ENCODE measurements at regions not wholly inside any gene's neighbourhood (a gene's known extent, or its start where the extent isn't known, plus 50 kb on each side); places are given as distances from the start of the nearest gene placed in this dataset.
A peak's percentile ranks its signal among the peaks of the same experiment; 100 is the strongest.

DNA sequence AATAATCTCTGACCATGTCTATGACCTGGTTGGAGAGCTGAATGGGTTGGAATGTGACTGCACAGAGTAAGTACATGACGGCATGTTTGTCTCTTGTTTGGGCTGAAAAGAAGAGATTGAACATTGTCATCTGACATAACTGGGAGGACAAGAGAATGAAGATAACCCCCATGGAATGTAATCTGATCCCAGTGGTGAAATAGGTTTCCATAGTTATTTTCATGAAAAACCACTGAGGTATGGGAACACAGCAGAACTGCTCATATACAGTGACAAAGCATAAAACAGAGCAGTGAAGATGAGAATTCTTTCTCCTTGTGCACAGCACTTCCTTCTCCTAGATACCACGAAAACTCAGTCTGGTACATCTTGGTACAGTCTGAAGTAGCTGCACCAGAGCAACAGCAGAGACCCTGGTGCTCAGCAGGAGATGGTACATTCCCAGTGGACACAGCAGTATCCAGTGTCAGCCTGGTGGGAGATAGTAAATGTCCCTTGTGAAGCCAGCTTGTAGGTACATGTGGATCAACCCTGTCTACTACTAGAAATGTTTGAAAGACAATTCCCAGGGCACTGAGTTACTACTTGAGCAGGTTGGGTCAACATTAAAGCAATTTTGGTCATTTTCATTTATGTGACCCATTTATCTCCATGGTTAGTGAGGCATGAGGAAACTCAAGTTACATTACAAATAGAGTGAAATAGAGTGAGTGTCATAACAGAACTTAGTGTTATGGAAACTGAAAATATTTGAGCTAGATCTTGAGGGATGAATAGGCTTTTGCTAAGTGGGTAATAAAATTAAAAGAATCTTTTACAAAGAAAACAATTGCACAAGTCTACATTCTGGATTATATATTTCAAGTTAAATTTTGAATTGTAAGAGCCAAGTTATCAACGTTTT is 178.3 kb downstream of the SUCNR1 start:
- no peak overlapping the region for H3K27ac ChIP-seq (ENCODE audit: low read length)
- no peak overlapping the region for H3K4me3 ChIP-seq (ENCODE audit: low read length)
- H3K9me3 ChIP-seq (replicated peaks; ENCODE audit: control insufficient read depth, low read depth, low read length) = no peaks in the 10 kb centered on the region
- no peaks in the 10 kb centered on the region for H3K27me3 ChIP-seq (ENCODE audit: control insufficient read depth, insufficient read depth, low read length)
- no peaks in the 10 kb centered on the region for H3K4me1 ChIP-seq (ENCODE audit: control insufficient read depth, insufficient read depth, low read length)
- 100% methylated on average over 1 of the region's 3 CpGs for WGBS (ENCODE audit: insufficient coverage)
- DNase-seq = no peak
- no peaks in the 10 kb centered on the region for H3K36me3 ChIP-seq (ENCODE audit: control insufficient read depth, insufficient read depth, low read length)

DNA sequence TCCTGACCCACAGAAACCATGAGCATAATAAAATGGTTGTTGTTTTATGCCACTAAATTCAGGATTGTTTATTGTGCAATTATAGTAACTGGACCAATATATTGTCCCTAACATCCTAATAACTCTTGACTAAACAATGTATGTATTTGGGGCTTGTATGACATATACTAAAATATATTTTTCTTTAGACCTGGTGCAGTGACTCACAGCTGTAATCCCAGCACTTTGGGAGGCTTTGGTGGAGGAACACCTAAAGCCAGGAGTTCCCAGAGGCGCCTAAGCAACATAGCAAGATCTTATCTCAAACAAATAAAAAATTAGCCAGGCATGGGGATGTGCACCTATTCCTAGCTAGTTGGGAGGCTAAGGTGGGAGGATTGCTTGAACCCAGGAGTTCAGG is 180.4 kb downstream of the SUCNR1 start:
- Histone ChIP-seq H3K27ac (ENCODE audit: low read length) (no peak overlapping the region), H3K4me3 (ENCODE audit: low read length) (no peak overlapping the region), H3K9me3 (replicated peaks; ENCODE audit: control insufficient read depth, low read depth, low read length) (no peaks in the 10 kb centered on the region), H3K4me1 (ENCODE audit: control insufficient read depth, insufficient read depth, low read length) (no peaks in the 10 kb centered on the region), H3K27me3 (ENCODE audit: control insufficient read depth, insufficient read depth, low read length) (no peaks in the 10 kb centered on the region), H3K36me3 (ENCODE audit: control insufficient read depth, insufficient read depth, low read length) (no peaks in the 10 kb centered on the region)
- WGBS (ENCODE audit: insufficient coverage) = no CpG with 5 or more reads among the region's 1 CpG
- DNase-seq = no peak

DNA sequence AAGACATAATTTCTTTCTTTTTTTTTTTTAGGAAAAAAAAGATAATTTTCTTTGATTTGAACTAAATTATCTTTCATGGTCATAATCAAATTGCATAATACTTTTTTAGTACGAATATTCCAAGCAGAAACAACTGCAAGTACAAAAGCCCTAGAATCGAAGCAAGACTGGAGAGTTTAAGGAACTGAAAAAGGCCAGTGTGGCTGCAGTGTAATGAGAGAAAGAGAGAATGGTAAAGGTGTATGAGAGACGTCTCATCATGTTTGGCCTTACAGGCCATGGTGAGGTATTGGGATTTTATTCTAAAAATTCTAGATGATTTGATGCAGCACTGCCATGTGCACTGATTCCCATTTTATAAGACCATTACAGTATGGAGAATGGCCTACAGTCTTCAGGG is 180.9 kb downstream of the SUCNR1 start:
- H3K4me1 ChIP-seq (ENCODE audit: control insufficient read depth, insufficient read depth, low read length) = no peaks in the 10 kb centered on the region
- H3K9me3 ChIP-seq (replicated peaks; ENCODE audit: control insufficient read depth, low read depth, low read length) = no peaks in the 10 kb centered on the region
- WGBS (ENCODE audit: insufficient coverage) = 100% methylated on average over 1 of the region's 3 CpGs
- H3K27me3 ChIP-seq (ENCODE audit: control insufficient read depth, insufficient read depth, low read length) = no peaks in the 10 kb centered on the region
- H3K4me3 ChIP-seq (ENCODE audit: low read length) = no peak overlapping the region
- no peak for DNase-seq
- no peak overlapping the region for H3K27ac ChIP-seq (ENCODE audit: low read length)
- H3K36me3 ChIP-seq (ENCODE audit: control insufficient read depth, insufficient read depth, low read length) = no peaks in the 10 kb centered on the region

DNA sequence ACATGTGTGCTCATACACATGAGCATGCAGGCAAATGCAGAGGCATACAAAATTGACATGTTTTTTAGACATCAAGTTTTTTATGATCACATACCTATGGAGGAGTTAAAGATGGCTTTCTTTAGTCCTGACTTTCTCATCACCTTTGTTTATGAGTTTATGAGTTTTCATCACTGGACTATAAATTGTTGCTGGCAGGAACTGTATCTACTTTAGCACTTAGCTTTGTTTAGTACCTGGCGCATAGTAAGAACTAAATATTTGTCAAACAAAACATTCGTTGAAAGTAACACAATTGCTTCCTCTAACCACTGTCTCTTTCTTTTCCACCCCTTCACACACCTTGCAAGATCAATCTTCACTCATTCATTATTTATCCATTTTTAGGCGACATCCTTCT is 182.6 kb downstream of the SUCNR1 start:
- Histone ChIP-seq H3K36me3 (ENCODE audit: control insufficient read depth, insufficient read depth, low read length) (no peaks in the 10 kb centered on the region), H3K4me3 (ENCODE audit: low read length) (no peak overlapping the region), H3K9me3 (replicated peaks; ENCODE audit: control insufficient read depth, low read depth, low read length) (no peaks in the 10 kb centered on the region), H3K4me1 (ENCODE audit: control insufficient read depth, insufficient read depth, low read length) (no peaks in the 10 kb centered on the region), H3K27ac (ENCODE audit: low read length) (no peak overlapping the region), H3K27me3 (ENCODE audit: control insufficient read depth, insufficient read depth, low read length) (no peaks in the 10 kb centered on the region)
- 89% methylated on average over 3 of the region's 3 CpGs for WGBS (ENCODE audit: insufficient coverage)
- DNase-seq = no peak

DNA sequence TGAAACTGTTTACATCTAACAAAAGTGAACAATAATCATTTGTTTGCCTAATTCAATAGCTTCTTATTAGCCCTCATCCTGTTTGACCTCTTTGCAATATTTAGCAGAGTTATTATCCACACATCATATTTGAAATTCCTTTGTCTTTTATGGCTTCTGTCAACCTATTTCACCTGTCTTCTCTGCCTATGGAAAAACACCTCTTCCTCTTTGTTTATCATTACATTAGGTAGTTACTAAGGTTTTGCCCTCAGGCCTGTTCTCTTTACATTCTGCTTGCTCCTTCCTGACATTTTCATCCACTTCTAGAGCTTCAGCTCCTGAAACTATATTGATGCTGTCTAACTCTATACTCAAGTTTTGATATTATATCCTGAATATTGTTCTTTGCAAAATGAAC is 183.0 kb downstream of the SUCNR1 start:
- no peaks in the 10 kb centered on the region for H3K4me1 ChIP-seq (ENCODE audit: control insufficient read depth, insufficient read depth, low read length)

DNA sequence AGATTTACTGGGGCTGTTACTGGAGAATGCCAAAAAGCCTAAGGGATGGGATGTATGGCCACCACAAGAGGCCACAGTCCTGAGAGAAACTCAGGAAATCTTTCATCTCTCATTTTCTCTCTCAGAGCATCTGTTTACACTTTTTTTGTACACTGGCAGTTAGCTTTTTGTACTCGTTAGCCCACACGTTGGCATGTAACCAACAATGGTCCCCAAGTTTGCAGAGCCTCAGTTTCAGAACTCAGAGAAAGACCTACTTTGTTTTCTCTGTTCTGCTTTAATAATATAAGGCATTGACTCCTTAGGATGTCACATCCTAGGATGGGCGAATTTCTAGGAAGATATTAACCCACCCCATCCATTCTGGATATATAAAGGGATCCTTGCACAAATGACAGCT is 183.5 kb downstream of the SUCNR1 start:
- no peaks in the 10 kb centered on the region for H3K27me3 ChIP-seq (ENCODE audit: control insufficient read depth, insufficient read depth, low read length)
- H3K4me1 ChIP-seq (ENCODE audit: control insufficient read depth, insufficient read depth, low read length) = no peaks in the 10 kb centered on the region
- no peak overlapping the region for H3K4me3 ChIP-seq (ENCODE audit: low read length)
- WGBS (ENCODE audit: insufficient coverage) = 60% methylated on average over 2 of the region's 3 CpGs
- no peaks in the 10 kb centered on the region for H3K36me3 ChIP-seq (ENCODE audit: control insufficient read depth, insufficient read depth, low read length)
- H3K9me3 ChIP-seq (replicated peaks; ENCODE audit: control insufficient read depth, low read depth, low read length) = no peaks in the 10 kb centered on the region
- H3K27ac ChIP-seq (ENCODE audit: low read length) = no peak overlapping the region
- DNase-seq = no peak

More for the DNA sequence above, 183.0 kb downstream of the SUCNR1 start:
- Histone ChIP-seq H3K27me3 (ENCODE audit: control insufficient read depth, insufficient read depth, low read length) (no peaks in the 10 kb centered on the region), H3K36me3 (ENCODE audit: control insufficient read depth, insufficient read depth, low read length) (no peaks in the 10 kb centered on the region), H3K4me3 (ENCODE audit: low read length) (no peak overlapping the region), H3K9me3 (replicated peaks; ENCODE audit: control insufficient read depth, low read depth, low read length) (no peaks in the 10 kb centered on the region), H3K27ac (ENCODE audit: low read length) (no peak overlapping the region)
- no peak for DNase-seq

DNA sequence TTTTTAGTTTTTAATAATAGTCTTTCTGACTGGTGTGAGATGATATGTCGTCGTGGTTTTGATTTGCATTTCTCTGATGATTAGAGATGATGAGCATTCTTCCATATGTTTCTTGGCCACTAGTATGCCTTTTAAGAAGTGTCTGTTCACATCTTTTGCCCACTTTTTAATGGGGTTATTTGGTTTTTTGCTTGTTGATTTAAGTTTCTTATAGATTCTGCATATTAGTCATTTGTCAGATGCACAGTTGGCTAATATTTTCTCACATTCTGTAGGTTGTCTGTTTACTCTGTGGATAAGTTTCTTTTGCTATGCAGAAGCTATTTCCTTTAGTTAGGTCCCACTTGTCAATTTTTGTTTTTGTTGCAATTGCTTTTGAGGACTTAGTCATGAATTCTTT is 185.4 kb downstream of the SUCNR1 start:
- no peaks in the 10 kb centered on the region for H3K9me3 ChIP-seq (replicated peaks; ENCODE audit: control insufficient read depth, low read depth, low read length)
- no peaks in the 10 kb centered on the region for H3K27me3 ChIP-seq (ENCODE audit: control insufficient read depth, insufficient read depth, low read length)
- no peaks in the 10 kb centered on the region for H3K4me1 ChIP-seq (ENCODE audit: control insufficient read depth, insufficient read depth, low read length)
- no peak overlapping the region for H3K27ac ChIP-seq (ENCODE audit: low read length)
- H3K36me3 ChIP-seq (ENCODE audit: control insufficient read depth, insufficient read depth, low read length) = no peaks in the 10 kb centered on the region
- H3K4me3 ChIP-seq (ENCODE audit: low read length) = no peak overlapping the region
- no peak for DNase-seq
- whole genome bisulfite sequencing (ENCODE audit: insufficient coverage) = no CpG with 5 or more reads among the region's 2 CpGs

DNA sequence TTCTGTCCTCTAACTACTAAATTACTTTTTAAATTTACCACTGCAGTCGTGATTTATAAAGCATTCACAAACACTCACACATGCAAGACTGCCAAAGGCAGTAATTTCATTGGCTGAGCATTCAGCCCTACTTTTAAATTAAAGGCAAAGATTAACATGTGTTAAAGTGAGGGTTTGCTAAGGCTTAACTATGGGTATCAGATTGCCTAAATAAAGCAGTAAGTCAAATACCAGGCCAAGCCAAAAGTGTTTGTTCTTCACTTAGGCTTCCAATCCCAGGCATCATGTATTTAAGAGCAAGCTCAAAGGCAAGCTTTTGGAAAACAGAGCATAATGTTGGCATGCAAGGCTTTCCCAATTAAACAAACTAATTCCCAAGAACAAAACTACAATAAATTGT is 187.3 kb downstream of the SUCNR1 start:
- no CpG with 5 or more reads among the region's 1 CpG for WGBS (ENCODE audit: insufficient coverage)
- no peak overlapping the region for H3K27ac ChIP-seq (ENCODE audit: low read length)
- no peaks in the 10 kb centered on the region for H3K27me3 ChIP-seq (ENCODE audit: control insufficient read depth, insufficient read depth, low read length)
- H3K4me1 ChIP-seq (ENCODE audit: control insufficient read depth, insufficient read depth, low read length) = no peaks in the 10 kb centered on the region
- no peaks in the 10 kb centered on the region for H3K36me3 ChIP-seq (ENCODE audit: control insufficient read depth, insufficient read depth, low read length)
- H3K4me3 ChIP-seq (ENCODE audit: low read length) = no peak overlapping the region
- DNase-seq = peak; percentile 8
- H3K9me3 ChIP-seq (replicated peaks; ENCODE audit: control insufficient read depth, low read depth, low read length) = no peaks in the 10 kb centered on the region

DNA sequence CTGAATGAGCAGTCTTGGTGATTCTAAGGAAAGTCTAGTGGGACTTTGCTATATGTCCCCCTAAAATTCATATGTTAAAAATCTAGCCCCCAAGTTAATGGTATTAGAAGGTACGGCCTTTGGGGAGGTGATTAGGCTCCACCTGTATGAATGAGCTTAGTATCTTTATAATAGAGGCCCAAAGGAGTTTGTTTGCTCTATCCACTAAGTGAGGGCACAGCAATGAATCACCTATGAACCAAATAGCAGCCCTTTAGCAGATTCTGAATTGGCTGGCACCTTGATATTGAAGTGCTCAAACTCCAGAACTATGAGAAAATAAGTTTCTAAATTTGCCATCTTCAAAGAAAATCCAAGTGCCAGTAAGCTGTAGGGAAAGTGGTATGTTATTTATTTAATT is 187.9 kb downstream of the SUCNR1 start:
- Histone ChIP-seq H3K4me3 (ENCODE audit: low read length) (no peak overlapping the region), H3K9me3 (replicated peaks; ENCODE audit: control insufficient read depth, low read depth, low read length) (no peaks in the 10 kb centered on the region), H3K27ac (ENCODE audit: low read length) (no peak overlapping the region), H3K27me3 (ENCODE audit: control insufficient read depth, insufficient read depth, low read length) (no peaks in the 10 kb centered on the region), H3K4me1 (ENCODE audit: control insufficient read depth, insufficient read depth, low read length) (no peaks in the 10 kb centered on the region), H3K36me3 (ENCODE audit: control insufficient read depth, insufficient read depth, low read length) (no peaks in the 10 kb centered on the region)
- DNase-seq = no peak
- no CpG with 5 or more reads among the region's 1 CpG for WGBS (ENCODE audit: insufficient coverage)

DNA sequence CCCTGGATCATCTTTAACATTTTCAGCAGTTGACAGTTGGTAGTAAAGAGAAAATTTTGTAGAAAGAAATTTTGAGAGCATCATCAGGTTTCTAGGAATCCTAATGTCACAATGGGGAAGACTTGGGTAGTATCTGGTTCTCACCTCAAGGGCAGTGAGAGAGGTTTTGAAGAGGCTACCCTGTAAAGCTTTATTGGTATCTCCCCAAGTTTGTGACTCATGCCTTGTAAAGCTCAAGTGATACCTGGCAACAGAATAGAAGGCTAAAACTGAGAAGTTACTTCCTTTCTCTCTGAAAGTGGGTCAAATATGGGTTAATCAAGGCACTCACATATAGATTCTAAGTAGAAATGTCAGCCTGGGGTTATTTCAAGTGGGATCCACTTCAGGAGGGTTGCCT is 196.4 kb downstream of the SUCNR1 start:
- Histone ChIP-seq H3K27ac (ENCODE audit: low read length) (no peak overlapping the region), H3K9me3 (replicated peaks; ENCODE audit: control insufficient read depth, low read depth, low read length) (no peaks in the 10 kb centered on the region), H3K27me3 (ENCODE audit: control insufficient read depth, insufficient read depth, low read length) (no peaks in the 10 kb centered on the region), H3K4me3 (ENCODE audit: low read length) (no peak overlapping the region), H3K4me1 (ENCODE audit: control insufficient read depth, insufficient read depth, low read length) (no peaks in the 10 kb centered on the region), H3K36me3 (ENCODE audit: control insufficient read depth, insufficient read depth, low read length) (no peaks in the 10 kb centered on the region)
- no peak for DNase-seq

DNA sequence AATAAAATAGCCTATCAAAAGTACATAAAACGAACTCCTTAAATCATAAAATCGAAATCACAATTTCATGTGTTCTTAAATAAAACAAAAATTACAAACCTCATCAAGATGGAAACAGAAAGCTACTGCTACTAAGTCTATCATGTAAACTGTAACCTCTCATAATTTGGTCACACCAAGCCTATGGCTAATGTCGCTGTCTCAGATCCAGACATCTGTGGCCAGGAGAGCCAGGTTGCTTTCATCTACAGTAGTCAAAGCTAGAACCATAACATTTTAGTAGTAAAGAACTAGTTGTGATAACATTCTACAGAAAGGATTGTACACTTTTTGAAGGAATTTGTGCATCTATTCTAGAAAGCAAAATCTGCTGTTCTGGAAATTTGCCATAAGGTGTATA is 197.4 kb upstream of the MBNL1 start:
- H3K4me3 ChIP-seq (ENCODE audit: low read length) = no peak overlapping the region
- no peak for DNase-seq
- WGBS (ENCODE audit: insufficient coverage) = no CpG with 5 or more reads among the region's 3 CpGs
- no peaks in the 10 kb centered on the region for H3K9me3 ChIP-seq (replicated peaks; ENCODE audit: control insufficient read depth, low read depth, low read length)
- H3K27me3 ChIP-seq (ENCODE audit: control insufficient read depth, insufficient read depth, low read length) = no peaks in the 10 kb centered on the region
- H3K4me1 ChIP-seq (ENCODE audit: control insufficient read depth, insufficient read depth, low read length) = no peaks in the 10 kb centered on the region
- H3K27ac ChIP-seq (ENCODE audit: low read length) = no peak overlapping the region
- no peaks in the 10 kb centered on the region for H3K36me3 ChIP-seq (ENCODE audit: control insufficient read depth, insufficient read depth, low read length)
